Suppressor macrophage treated with lipopolysaccharide for 4 hours (primary cell): ENCODE measurements at regions not wholly inside any gene's neighbourhood (a gene's known extent, or its start where the extent isn't known, plus 50 kb on each side); places are given as distances from the start of the nearest gene placed in this dataset.
A peak's percentile ranks its signal among the peaks of the same experiment; 100 is the strongest.
"Not testable (repeated sequence)": the region's sequence is repeated elsewhere in the genome, so short reads cannot be mapped to it uniquely, and the experiment has no call there.

ENCODE experiments used
- DNase-seq: peaks from one replicate; pipeline ENCODE4 v3.0.0-alpha.2; 2020

- peak; percentile 14 for DNase-seq
These were observed 99.5 kb upstream of the KLHL13 start for GRCh38 chrX:118216087-118216486.

- DNase-seq = no peak
These were observed 99.9 kb upstream of the KLHL13 start for GRCh38 chrX:118216509-118216908.

- no peak for DNase-seq
These were observed 101.5 kb upstream of the KLHL13 start for GRCh38 chrX:118218079-118218478.

GRCh38 chrX:118218940-118219339 is 102.3 kb upstream of the KLHL13 start:
- DNase-seq = no peak

- no peak for DNase-seq
These were observed 103.3 kb upstream of the KLHL13 start for GRCh38 chrX:118219866-118220265.

GRCh38 chrX:118220509-118220908 is 103.9 kb upstream of the KLHL13 start:
- DNase-seq = no peak

- no peak for DNase-seq
These were observed 104.7 kb upstream of the KLHL13 start for GRCh38 chrX:118221270-118221669.

GRCh38 chrX:118221733-118222132 is 105.1 kb upstream of the KLHL13 start:
- no peak for DNase-seq

GRCh38 chrX:118222421-118222820 is 105.8 kb upstream of the KLHL13 start:
- no peak for DNase-seq

- DNase-seq = no peak
These were observed 109.3 kb upstream of the KLHL13 start for GRCh38 chrX:118225711-118226428.

- DNase-seq = no peak
These were observed 111.4 kb upstream of the KLHL13 start for GRCh38 chrX:118228041-118228440.

GRCh38 chrX:118228456-118228855 is 111.8 kb upstream of the KLHL13 start:
- no peak for DNase-seq

- DNase-seq = no peak
These were observed 114.4 kb upstream of the WDR44 start for GRCh38 chrX:118231464-118231863.

- no peak for DNase-seq
These were observed 106.6 kb upstream of the WDR44 start for GRCh38 chrX:118239178-118239870.

GRCh38 chrX:118239913-118240698 is 105.8 kb upstream of the WDR44 start:
- DNase-seq = no peak

- DNase-seq = not testable (repeated sequence)
These were observed 98.9 kb upstream of the WDR44 start for GRCh38 chrX:118246961-118247360.

GRCh38 chrX:118249146-118249545 is 96.8 kb upstream of the WDR44 start:
- DNase-seq = no peak

GRCh38 chrX:118250445-118250844 is 95.5 kb upstream of the WDR44 start:
- DNase-seq = no peak

- DNase-seq = no peak
These were observed 94.6 kb upstream of the WDR44 start for GRCh38 chrX:118251271-118251670.

GRCh38 chrX:118252967-118253366 is 92.9 kb upstream of the WDR44 start:
- DNase-seq = no peak

- DNase-seq = peak; percentile 57
These were observed 91.3 kb upstream of the WDR44 start for GRCh38 chrX:118254611-118255010.

- DNase-seq = no peak
These were observed 90.0 kb upstream of the WDR44 start for GRCh38 chrX:118255921-118256320.

GRCh38 chrX:118257781-118258180 is 88.1 kb upstream of the WDR44 start:
- no peak for DNase-seq

- DNase-seq = no peak
These were observed 86.7 kb upstream of the WDR44 start for GRCh38 chrX:118259213-118259612.
